ENCODE measurements at regions not wholly inside any gene's neighbourhood (a gene's known extent, or its start where the extent isn't known, plus 50 kb on each side); places are given as distances from the start of the nearest gene placed in this dataset.
A peak's percentile ranks its signal among the peaks of the same experiment; 100 is the strongest.

DNA sequence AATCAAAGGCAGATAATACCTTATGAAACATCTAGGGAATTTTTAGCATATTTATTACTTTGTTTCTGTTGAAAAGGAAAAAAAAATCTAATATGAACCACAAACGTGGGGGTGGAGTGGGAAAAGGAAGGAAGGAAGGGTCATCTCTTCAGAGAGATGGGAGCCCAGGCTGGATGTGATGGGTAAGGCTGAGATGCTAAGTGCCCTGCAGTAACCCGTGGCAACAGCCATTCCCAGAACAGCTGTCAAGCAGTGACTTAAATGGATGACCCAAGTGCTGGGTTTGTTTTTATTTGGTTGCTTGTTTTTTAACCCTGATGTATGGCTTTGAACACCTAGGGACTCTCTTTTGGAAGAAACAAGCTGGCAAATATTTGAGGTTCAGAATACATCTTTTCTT is 50.7 kb upstream of the KLF7 start:
- TF ChIP-seq, protein P1, sequence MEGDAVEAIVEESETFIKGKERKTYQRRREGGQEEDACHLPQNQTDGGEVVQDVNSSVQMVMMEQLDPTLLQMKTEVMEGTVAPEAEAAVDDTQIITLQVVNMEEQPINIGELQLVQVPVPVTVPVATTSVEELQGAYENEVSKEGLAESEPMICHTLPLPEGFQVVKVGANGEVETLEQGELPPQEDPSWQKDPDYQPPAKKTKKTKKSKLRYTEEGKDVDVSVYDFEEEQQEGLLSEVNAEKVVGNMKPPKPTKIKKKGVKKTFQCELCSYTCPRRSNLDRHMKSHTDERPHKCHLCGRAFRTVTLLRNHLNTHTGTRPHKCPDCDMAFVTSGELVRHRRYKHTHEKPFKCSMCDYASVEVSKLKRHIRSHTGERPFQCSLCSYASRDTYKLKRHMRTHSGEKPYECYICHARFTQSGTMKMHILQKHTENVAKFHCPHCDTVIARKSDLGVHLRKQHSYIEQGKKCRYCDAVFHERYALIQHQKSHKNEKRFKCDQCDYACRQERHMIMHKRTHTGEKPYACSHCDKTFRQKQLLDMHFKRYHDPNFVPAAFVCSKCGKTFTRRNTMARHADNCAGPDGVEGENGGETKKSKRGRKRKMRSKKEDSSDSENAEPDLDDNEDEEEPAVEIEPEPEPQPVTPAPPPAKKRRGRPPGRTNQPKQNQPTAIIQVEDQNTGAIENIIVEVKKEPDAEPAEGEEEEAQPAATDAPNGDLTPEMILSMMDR (IDR thresholded peaks at IDR 0.05; ENCODE audit: extremely low read depth, low read depth, low read length): no peak
- no peaks in the 10 kb centered on the region for H3K36me3 ChIP-seq (ENCODE audit: insufficient read depth, low read length)
- no peaks in the 10 kb centered on the region for H3K9me3 ChIP-seq (ENCODE audit: low read depth, low read length)
- peaks cover 12% of the 10 kb centered on the region for H3K4me1 ChIP-seq (ENCODE audit: insufficient read depth, low read length)
- H3K4me2 ChIP-seq (ENCODE audit: insufficient read depth, low read length): no peak overlapping the region
- no peaks in the 10 kb centered on the region for H3K27me3 ChIP-seq (ENCODE audit: insufficient read depth, low read length)
- H3K27ac ChIP-seq (ENCODE audit: low read depth, low read length): no peak overlapping the region
- DNase-seq (ENCODE audit: insufficient read length, low spot score, missing footprints): no peak
- no peak overlapping the region for H2AFZ ChIP-seq (ENCODE audit: low read length)
- no peaks in the 10 kb centered on the region for H4K20me1 ChIP-seq (ENCODE audit: insufficient read depth, low read length)
- H3K4me3 ChIP-seq (ENCODE audit: insufficient read depth, low read length): no peak overlapping the region
- H3K79me2 ChIP-seq (ENCODE audit: insufficient read depth, low read length): no peaks in the 10 kb centered on the region

DNA sequence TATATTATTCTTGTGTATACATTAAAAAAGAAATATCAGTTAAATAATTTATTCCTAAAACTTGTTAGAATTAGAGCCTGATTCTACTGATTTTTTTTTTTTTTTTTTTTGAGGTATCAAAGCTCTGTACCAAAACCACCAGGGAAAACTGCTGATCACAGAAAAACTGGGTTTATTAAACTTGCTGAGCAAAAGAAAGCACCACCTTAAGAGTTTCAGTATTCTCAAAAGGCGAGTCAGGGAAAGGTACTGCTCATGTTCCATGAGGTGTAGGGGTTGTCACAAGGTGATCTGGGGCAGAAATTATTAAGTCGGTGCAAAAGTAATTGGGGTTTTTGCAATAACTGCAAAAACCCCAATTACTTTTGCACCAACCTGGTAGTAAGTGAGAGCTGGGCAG is 51.7 kb upstream of the KLF7 start:
- Histone ChIP-seq H3K36me3 (ENCODE audit: insufficient read depth, low read length) (no peaks in the 10 kb centered on the region), H3K4me2 (ENCODE audit: insufficient read depth, low read length) (no peak overlapping the region), H3K4me3 (ENCODE audit: insufficient read depth, low read length) (no peak overlapping the region), H3K79me2 (ENCODE audit: insufficient read depth, low read length) (no peaks in the 10 kb centered on the region), H4K20me1 (ENCODE audit: insufficient read depth, low read length) (no peaks in the 10 kb centered on the region), H3K9me3 (ENCODE audit: low read depth, low read length) (no peaks in the 10 kb centered on the region), H3K27ac (ENCODE audit: low read depth, low read length) (no peak overlapping the region), H2AFZ (ENCODE audit: low read length) (no peak overlapping the region), H3K4me1 (ENCODE audit: insufficient read depth, low read length) (peaks cover 12% of the 10 kb centered on the region), H3K27me3 (ENCODE audit: insufficient read depth, low read length) (no peaks in the 10 kb centered on the region)
- DNase-seq (ENCODE audit: insufficient read length, low spot score, missing footprints): no peak
- TF ChIP-seq, protein P1 (IDR thresholded peaks at IDR 0.05; ENCODE audit: extremely low read depth, low read depth, low read length): no peak

DNA sequence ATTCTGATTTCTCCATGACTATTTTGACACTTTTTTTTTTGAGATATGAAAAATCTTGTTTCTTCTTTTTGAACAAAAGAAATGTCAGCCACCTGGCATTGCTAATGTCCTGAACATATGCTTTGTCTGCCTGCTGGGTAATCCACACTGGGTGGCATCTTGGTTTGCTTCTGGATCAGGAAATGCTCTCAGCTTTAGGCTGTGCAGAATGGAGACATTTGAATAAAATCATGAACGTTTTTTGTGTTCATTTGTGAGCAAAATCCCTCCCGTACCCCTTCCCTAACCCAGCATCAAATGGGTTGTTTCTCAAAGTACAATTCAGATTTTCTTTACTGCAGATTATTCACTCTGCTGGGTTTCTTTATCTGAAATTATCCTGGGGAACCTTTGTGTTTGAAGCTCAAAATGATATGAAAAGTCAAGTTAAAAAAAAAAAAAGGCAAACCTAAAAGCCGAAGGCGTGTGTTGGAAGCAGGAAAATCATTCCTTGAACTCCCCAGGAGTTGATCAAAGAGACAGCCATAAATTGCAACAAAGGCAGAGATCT is 53.4 kb upstream of the KLF7 start:
- H3K27ac ChIP-seq (ENCODE audit: low read depth, low read length): no peak overlapping the region
- H3K36me3 ChIP-seq (ENCODE audit: insufficient read depth, low read length): no peaks in the 10 kb centered on the region
- H2AFZ ChIP-seq (ENCODE audit: low read length): no peak overlapping the region
- peak overlapping the region; percentile 49 for H3K4me2 ChIP-seq (ENCODE audit: insufficient read depth, low read length)
- H3K4me1 ChIP-seq (ENCODE audit: insufficient read depth, low read length): peaks cover 15% of the 10 kb centered on the region
- H3K9me3 ChIP-seq (ENCODE audit: low read depth, low read length): no peaks in the 10 kb centered on the region
- no peaks in the 10 kb centered on the region for H3K27me3 ChIP-seq (ENCODE audit: insufficient read depth, low read length)
- DNase-seq (ENCODE audit: insufficient read length, low spot score, missing footprints): no peak
- no peak overlapping the region for H3K4me3 ChIP-seq (ENCODE audit: insufficient read depth, low read length)
- H3K79me2 ChIP-seq (ENCODE audit: insufficient read depth, low read length): no peaks in the 10 kb centered on the region
- TF ChIP-seq, protein P1 (IDR thresholded peaks at IDR 0.05; ENCODE audit: extremely low read depth, low read depth, low read length): no peak
- H4K20me1 ChIP-seq (ENCODE audit: insufficient read depth, low read length): no peaks in the 10 kb centered on the region

DNA sequence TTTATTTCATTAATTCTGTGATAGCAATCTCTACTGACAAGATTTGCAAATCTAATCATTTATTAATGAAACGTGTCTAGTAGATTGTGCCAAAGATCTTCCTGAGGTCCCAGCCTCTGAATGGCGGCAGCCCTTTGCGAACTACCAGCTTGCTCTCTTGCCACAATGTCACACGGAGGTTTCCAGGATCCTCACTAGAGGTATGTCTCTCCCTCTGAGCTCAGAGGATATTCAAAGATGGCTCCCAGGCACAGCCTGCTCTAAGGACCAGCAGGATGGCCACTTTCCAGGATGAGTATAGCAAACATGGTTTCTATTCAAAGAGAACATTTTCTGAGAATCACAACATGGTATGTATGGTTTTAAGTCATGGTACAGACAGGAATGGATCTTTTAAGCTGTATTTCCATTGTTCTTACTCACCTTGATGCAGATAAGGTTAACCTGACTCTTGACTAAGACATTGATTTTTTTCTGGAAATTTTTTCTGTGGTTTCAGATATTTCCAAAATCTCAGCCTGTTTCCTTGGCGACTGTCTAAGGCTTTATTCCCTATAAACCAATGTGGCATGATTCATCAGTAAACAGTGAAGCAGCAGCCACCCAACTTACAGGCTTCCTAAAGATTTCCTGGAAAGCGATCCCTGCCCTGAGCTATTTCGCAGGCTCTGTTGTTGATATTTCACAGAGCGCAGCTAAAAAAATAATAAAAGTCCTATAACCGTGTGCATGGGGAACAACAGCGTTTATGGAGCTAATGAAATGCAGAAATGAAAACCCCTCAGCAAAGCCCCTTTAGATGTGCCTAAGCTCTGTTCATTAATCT is 54.1 kb upstream of the KLF7 start:
- Histone ChIP-seq H3K4me3 (ENCODE audit: insufficient read depth, low read length) (no peak overlapping the region), H3K4me2 (ENCODE audit: insufficient read depth, low read length) (peak overlapping the region; percentile 49), H3K4me1 (ENCODE audit: insufficient read depth, low read length) (peaks cover 15% of the 10 kb centered on the region), H3K27ac (ENCODE audit: low read depth, low read length) (peak overlapping the region; percentile 29), H3K9me3 (ENCODE audit: low read depth, low read length) (no peaks in the 10 kb centered on the region), H4K20me1 (ENCODE audit: insufficient read depth, low read length) (no peaks in the 10 kb centered on the region), H3K27me3 (ENCODE audit: insufficient read depth, low read length) (no peaks in the 10 kb centered on the region), H3K79me2 (ENCODE audit: insufficient read depth, low read length) (no peaks in the 10 kb centered on the region), H3K36me3 (ENCODE audit: insufficient read depth, low read length) (no peaks in the 10 kb centered on the region), H2AFZ (ENCODE audit: low read length) (no peak overlapping the region)
- TF ChIP-seq, protein P1 (IDR thresholded peaks at IDR 0.05; ENCODE audit: extremely low read depth, low read depth, low read length): no peak
- peak; percentile 26 for DNase-seq (ENCODE audit: insufficient read length, low spot score, missing footprints)

Data from osteoblast (primary cell).